Suprapubic skin (tissue), 3 donors: ENCODE measurements at regions not wholly inside any gene's neighbourhood (a gene's known extent, or its start where the extent isn't known, plus 50 kb on each side); places are given as distances from the start of the nearest gene placed in this dataset.

Experiments
- POLR2A ChIP-seq, 2 donors: fragments of 450-650 bp; IDR thresholded peaks; one replicate each; pipeline ENCODE4 v1.6.1; 2017; ENCODE audit warnings: antibody characterized with exemption in 2 of 2, mild to moderate bottlenecking in 2 of 2, moderate library complexity in 2 of 2
- TF ChIP-seq, protein P1 (sequence below), 2 donors: fragments of 200-600 bp in 1 of 2; fragments of 450-650 bp in 1 of 2; sonication (generic) in 1 of 2; IDR thresholded peaks; one replicate each; pipeline ENCODE4 v1.5.1; 2016 to 2019; ENCODE audit warnings: antibody characterized with exemption in 2 of 2, mild to moderate bottlenecking in 1 of 2, moderate library complexity in 1 of 2

DNA sequence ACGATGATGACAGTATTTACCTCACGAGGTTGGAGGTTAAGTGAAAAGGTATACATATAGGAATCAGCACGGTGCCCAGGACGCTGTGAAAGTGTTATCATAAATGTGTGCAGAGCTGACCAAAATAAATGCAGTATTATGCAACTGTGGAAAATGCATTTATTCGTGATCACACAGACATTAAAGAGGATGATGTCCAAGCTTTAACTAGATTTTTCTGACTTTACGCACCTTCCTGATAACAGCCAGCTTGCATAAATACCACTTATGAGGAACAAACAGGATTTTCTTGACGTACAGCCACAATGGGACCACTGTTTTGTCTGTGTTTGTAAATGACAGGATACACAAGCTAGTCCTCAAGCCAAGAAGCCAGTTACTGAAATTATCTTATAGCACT, 71.4 kb upstream of the ATP10B start:
- TF ChIP-seq, protein P1, sequence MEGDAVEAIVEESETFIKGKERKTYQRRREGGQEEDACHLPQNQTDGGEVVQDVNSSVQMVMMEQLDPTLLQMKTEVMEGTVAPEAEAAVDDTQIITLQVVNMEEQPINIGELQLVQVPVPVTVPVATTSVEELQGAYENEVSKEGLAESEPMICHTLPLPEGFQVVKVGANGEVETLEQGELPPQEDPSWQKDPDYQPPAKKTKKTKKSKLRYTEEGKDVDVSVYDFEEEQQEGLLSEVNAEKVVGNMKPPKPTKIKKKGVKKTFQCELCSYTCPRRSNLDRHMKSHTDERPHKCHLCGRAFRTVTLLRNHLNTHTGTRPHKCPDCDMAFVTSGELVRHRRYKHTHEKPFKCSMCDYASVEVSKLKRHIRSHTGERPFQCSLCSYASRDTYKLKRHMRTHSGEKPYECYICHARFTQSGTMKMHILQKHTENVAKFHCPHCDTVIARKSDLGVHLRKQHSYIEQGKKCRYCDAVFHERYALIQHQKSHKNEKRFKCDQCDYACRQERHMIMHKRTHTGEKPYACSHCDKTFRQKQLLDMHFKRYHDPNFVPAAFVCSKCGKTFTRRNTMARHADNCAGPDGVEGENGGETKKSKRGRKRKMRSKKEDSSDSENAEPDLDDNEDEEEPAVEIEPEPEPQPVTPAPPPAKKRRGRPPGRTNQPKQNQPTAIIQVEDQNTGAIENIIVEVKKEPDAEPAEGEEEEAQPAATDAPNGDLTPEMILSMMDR (IDR thresholded peaks at IDR 0.05) = no peak
- TF ChIP-seq POLR2A (IDR thresholded peaks at IDR 0.05) = no peak
